BE2C (cell line): ENCODE measurements at regions not wholly inside any gene's neighbourhood (a gene's known extent, or its start where the extent isn't known, plus 50 kb on each side); places are given as distances from the start of the nearest gene placed in this dataset.

ENCODE experiments used
- DNase-seq: peaks from one replicate; pipeline ENCODE4 v3.0.0-alpha.2; 2020
- H3K27me3 ChIP-seq: fragments of 250-450 bp; sonication (Bioruptor Pico); 2 replicates; pipeline ENCODE4 v1.5.1; 2020; ENCODE audit warnings: mild to moderate bottlenecking
- H3K36me3 ChIP-seq: fragments of 250-450 bp; sonication (Bioruptor Pico); 2 replicates; pipeline ENCODE4 v1.5.1; 2020; ENCODE audit warnings: mild to moderate bottlenecking
- H3K4me1 ChIP-seq: fragments of 250-450 bp; sonication (Bioruptor Pico); 2 replicates; pipeline ENCODE4 v1.5.1; 2020
- H3K4me3 ChIP-seq: 2 replicates; pipeline ENCODE4 v1.5.1; 2011; ENCODE audit warnings: low read depth, low read length
- H3K9me3 ChIP-seq: fragments of 250-450 bp; sonication (Bioruptor Pico); 2 replicates; pipeline ENCODE4 v1.5.1; 2020
- TF ChIP-seq, protein P1 (sequence below): IDR thresholded peaks from 2 replicates; pipeline ENCODE4 v1.5.1; 2012; ENCODE audit warnings: mild to moderate bottlenecking, low read depth, low read length

DNA sequence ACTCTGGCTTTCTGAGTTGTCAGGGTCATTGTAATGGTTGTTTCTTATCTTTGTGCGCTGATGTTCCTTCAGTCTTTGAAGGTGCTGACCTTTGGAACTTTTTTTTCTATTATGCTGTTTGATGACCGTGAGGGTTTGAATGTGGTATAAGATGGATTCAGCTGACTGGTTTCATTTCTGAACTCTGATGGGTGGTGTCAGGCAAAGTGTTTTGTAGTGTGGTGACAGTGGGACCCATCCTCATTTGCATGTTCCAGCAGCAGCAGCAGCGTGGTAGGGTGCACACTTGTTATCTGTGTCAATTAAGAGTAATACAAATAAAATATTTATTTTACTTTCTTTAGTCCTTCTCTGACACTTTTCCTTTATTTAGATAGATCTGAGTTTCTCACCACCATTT, 227.7 kb upstream of the PRR16 start:
- no peak overlapping the region for H3K4me3 ChIP-seq
- H3K27me3 ChIP-seq: no peaks in the 10 kb centered on the region
- no peak for DNase-seq
- H3K36me3 ChIP-seq: no peaks in the 10 kb centered on the region
- TF ChIP-seq, protein P1, sequence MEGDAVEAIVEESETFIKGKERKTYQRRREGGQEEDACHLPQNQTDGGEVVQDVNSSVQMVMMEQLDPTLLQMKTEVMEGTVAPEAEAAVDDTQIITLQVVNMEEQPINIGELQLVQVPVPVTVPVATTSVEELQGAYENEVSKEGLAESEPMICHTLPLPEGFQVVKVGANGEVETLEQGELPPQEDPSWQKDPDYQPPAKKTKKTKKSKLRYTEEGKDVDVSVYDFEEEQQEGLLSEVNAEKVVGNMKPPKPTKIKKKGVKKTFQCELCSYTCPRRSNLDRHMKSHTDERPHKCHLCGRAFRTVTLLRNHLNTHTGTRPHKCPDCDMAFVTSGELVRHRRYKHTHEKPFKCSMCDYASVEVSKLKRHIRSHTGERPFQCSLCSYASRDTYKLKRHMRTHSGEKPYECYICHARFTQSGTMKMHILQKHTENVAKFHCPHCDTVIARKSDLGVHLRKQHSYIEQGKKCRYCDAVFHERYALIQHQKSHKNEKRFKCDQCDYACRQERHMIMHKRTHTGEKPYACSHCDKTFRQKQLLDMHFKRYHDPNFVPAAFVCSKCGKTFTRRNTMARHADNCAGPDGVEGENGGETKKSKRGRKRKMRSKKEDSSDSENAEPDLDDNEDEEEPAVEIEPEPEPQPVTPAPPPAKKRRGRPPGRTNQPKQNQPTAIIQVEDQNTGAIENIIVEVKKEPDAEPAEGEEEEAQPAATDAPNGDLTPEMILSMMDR: no peak
- H3K4me1 ChIP-seq: no peaks in the 10 kb centered on the region
- H3K9me3 ChIP-seq: no peaks in the 10 kb centered on the region

DNA sequence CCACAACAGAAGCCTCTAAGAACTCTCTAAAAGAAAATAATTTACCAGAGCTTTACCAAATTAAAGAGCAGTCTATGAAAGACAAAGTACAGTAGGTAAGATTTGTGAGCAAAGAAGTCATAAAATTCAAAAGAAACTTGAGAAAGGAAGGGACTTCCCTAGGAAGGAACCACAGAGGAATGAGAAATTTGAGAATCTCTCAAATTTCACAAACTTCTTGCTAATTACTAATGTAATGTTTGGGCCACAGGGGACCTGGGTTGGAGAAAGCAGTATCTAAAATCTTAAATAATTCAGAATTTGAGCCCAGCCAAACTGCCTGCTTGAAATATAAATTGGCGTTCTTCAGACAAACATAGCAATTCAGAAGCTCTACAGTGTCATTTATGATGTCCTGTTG, 225.0 kb upstream of the PRR16 start:
- DNase-seq: no peak
- no peak overlapping the region for H3K4me3 ChIP-seq
- H3K27me3 ChIP-seq: no peaks in the 10 kb centered on the region
- TF ChIP-seq, protein P1: no peak
- no peaks in the 10 kb centered on the region for H3K4me1 ChIP-seq
- H3K9me3 ChIP-seq: no peaks in the 10 kb centered on the region
- no peaks in the 10 kb centered on the region for H3K36me3 ChIP-seq

DNA sequence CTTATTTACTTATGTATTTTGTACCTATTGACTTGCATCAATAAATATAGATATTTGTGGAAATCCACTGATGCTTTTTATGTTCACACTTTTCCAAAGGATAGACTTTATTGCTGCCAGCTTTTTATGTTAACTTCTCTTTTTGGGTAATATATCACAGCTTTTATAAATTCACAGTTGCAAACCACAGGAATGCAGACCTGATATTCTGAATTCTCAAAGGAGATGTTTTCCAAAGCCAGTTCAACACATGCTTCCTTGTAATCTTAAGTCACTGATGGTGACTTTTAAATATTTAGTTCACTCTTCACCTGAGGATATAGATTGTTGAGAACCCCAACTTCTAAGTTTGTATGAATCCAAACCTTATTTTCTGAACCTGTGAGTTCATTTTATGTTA, 223.4 kb upstream of the PRR16 start:
- DNase-seq: no peak
- Histone ChIP-seq H3K36me3 (no peaks in the 10 kb centered on the region), H3K27me3 (no peaks in the 10 kb centered on the region), H3K4me3 (no peak overlapping the region), H3K9me3 (no peaks in the 10 kb centered on the region), H3K4me1 (no peaks in the 10 kb centered on the region)
- TF ChIP-seq, protein P1: no peak

DNA sequence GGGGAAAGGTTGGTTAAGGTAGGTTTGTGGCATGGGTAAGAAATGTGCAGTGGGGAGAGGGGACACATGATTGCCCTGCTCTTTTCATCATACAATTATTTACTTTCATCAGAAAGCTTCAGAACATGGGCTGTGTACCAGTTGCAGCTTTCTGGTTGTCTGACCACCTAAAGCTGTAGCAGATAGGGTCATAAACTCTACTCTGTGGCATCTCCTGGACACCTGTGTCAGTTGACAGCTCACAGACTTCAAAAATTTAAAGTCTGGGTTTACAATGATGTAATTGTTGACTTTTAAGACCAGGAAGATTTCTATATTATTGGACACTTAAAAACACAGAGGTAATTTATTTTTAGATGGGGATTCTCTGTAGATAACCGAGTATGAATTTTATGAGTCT, 222.7 kb upstream of the PRR16 start:
- Histone ChIP-seq H3K4me1 (no peaks in the 10 kb centered on the region), H3K27me3 (no peaks in the 10 kb centered on the region), H3K36me3 (no peaks in the 10 kb centered on the region), H3K4me3 (no peak overlapping the region), H3K9me3 (no peaks in the 10 kb centered on the region)
- TF ChIP-seq, protein P1: no peak
- no peak for DNase-seq

DNA sequence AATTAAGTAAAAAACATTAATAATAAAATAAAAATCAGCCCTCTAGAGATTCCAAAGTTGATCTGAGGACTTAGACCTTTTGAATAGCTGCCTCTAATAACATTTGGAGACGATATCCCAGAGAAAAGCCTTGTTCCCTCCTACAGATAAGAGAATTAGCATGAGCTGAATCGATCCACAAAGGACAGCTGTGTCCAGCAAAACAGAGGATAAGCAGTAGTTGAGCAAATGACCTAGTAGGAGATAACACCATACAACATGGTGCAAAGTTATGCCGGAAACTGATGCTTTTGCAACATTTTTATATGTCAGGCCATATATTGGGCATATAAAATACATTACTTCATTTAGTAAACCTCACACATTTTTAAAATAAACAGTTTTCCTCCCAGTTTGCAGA, 212.2 kb upstream of the PRR16 start:
- no peaks in the 10 kb centered on the region for H3K36me3 ChIP-seq
- no peak for DNase-seq
- peaks cover 15% of the 10 kb centered on the region for H3K4me1 ChIP-seq
- no peaks in the 10 kb centered on the region for H3K9me3 ChIP-seq
- TF ChIP-seq, protein P1: no peak
- no peak overlapping the region for H3K4me3 ChIP-seq
- H3K27me3 ChIP-seq: no peaks in the 10 kb centered on the region

DNA sequence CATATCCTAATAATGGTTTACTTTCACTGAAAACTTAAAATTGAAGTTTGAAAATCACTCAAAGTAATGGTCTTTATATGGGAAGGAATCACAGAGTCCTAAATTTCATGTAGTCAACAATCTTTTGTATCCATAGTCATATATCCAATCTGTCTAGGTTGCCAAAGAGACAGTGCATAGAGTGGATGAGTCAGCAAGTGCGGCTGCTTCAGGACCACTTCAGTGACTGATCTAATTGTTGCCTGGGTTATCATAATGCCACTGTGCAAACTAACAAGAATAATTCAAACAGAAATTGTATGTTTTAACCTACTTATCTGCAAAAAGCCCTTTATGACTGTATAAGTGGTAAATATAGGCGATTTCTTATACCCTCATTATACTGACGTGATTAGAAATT, 211.3 kb upstream of the PRR16 start:
- H3K27me3 ChIP-seq: no peaks in the 10 kb centered on the region
- H3K4me3 ChIP-seq: no peak overlapping the region
- peaks cover 24% of the 10 kb centered on the region for H3K4me1 ChIP-seq
- no peaks in the 10 kb centered on the region for H3K9me3 ChIP-seq
- H3K36me3 ChIP-seq: no peaks in the 10 kb centered on the region
- DNase-seq: peak; percentile 62
- TF ChIP-seq, protein P1: no peak
